Right lobe of liver (tissue), 4 donors: ENCODE measurements at regions not wholly inside any gene's neighbourhood (a gene's known extent, or its start where the extent isn't known, plus 50 kb on each side); places are given as distances from the start of the nearest gene placed in this dataset.

ENCODE experiments used
- CTCF ChIP-seq, 4 donors: fragments of 200-600 bp in 3 of 4; fragments of 450-650 bp in 1 of 4; IDR thresholded peaks; one replicate each; pipeline versions ENCODE4 v1.5.1 to v1.8.0; 2016 to 2022; ENCODE audit warnings: antibody characterized with exemption in 4 of 4, mild to moderate bottlenecking in 2 of 4
- POLR2A ChIP-seq: fragments of 450-650 bp; IDR thresholded peaks from one replicate; pipeline ENCODE4 v1.6.1; 2017; ENCODE audit warnings: antibody characterized with exemption, mild to moderate bottlenecking
- donor health status: DM: no; HTN: no; CAD: no.
- donor health status: DM: no; HTN: no; CAD: no.
- donor health status: DM: no; HTN: yes; CAD: no.

DNA sequence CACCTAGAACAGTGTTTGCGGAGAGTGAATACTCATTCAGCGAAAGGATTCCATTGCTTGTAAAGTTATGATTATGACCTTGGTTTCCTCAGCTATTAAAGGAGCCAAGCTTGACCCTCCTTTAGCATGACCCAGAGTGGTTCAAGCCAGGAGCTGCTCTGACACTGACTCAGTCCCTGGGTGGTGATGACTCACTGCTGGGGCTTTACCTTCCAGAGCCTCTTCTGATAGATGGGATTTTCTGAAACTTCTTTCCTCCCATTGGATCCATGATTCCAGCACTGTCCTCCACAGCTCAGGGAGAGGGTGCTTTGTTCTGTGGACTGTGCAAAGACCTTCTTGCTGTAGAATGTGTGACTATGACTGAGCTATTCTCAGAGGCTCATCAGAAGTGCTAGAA is 77.4 kb downstream of the S1PR1 start:
- TF ChIP-seq CTCF (IDR thresholded peaks at IDR 0.05): no peak
- no peak for TF ChIP-seq POLR2A
